H1 (cell line): ENCODE measurements at regions not wholly inside any gene's neighbourhood (a gene's known extent, or its start where the extent isn't known, plus 50 kb on each side); places are given as distances from the start of the nearest gene placed in this dataset.

ENCODE experiments used
- CTCF ChIA-PET: fragments of 300-600 bp; sonication (Branson Sonifier 250); formaldehyde crosslinking; loops from one replicate; lab custom pipeline; 2021; ENCODE audit not compliant: partially characterized antibody; lab: Charles Lee
- POLR2A ChIA-PET: fragments of 300-600 bp; sonication (Branson Sonifier 250); formaldehyde crosslinking; loops from one replicate; lab custom pipeline; 2021; ENCODE audit warnings: inconsistent platforms; ENCODE audit not compliant: partially characterized antibody; lab: Charles Lee
- DNase-seq, 2 experiments: peaks; one replicate each; pipeline versions ENCODE4 v3.0.0 to v3.0.0-alpha.2; 2010 to 2022; ENCODE audit warnings: low spot score in 2 of 2, low read depth in 1 of 2, mixed read lengths in 1 of 2
- FAIRE-seq: peaks from 2 replicates; lab custom pipeline; 2011; peaks lifted over from hg19 to GRCh38; lab: Jason Lieb, UNC
- H2AFZ ChIP-seq: 2 replicates; pipeline ENCODE4 v1.8.1; 2012; ENCODE audit warnings: low read length, inconsistent platforms
- H2AK5ac ChIP-seq: 2 replicates; pipeline ENCODE4 v1.6.1; 2013; ENCODE audit warnings: low read depth, low read length
- H2BK120ac ChIP-seq: replicated peaks from 2 replicates; pipeline ENCODE3; 2013; ENCODE audit warnings: low read depth, low read length, inconsistent platforms
- H2BK12ac ChIP-seq: 2 replicates; pipeline ENCODE4 v1.6.1; 2013; ENCODE audit warnings: low read depth, low read length
- H2BK15ac ChIP-seq: 2 replicates; pipeline ENCODE4 v1.6.1; 2013; ENCODE audit warnings: low read length
- H2BK20ac ChIP-seq: 2 replicates; pipeline ENCODE4 v1.6.1; 2013; ENCODE audit warnings: low read length
- H2BK5ac ChIP-seq: 2 replicates; pipeline ENCODE4 v1.6.1; 2013; ENCODE audit warnings: low read depth, low read length
- H3K14ac ChIP-seq: 2 replicates; pipeline ENCODE4 v1.6.1; 2013; ENCODE audit warnings: inconsistent platforms; ENCODE audit not compliant: insufficient read length
- H3K18ac ChIP-seq: 2 replicates; pipeline ENCODE4 v1.6.1; 2013; ENCODE audit warnings: low read length; ENCODE audit errors: extremely low read depth
- H3K23ac ChIP-seq: 2 replicates; pipeline ENCODE4 v1.6.1; 2013; ENCODE audit warnings: inconsistent platforms; ENCODE audit not compliant: insufficient read length
- H3K23me2 ChIP-seq: 2 replicates; pipeline ENCODE4 v1.6.1; 2013; ENCODE audit warnings: low read depth, low read length
- H3K27ac ChIP-seq: 2 replicates; pipeline ENCODE4 v1.6.1; 2011; ENCODE audit warnings: low read depth, low read length, inconsistent platforms
- H3K27me3 ChIP-seq, 4 experiments: replicated peaks in 1 of 4; 1 replicate in 1 of 4; 2 replicates in 3 of 4; pipeline versions ENCODE4 v1.6.1 to v1.8.1; 2011 to 2013; ENCODE audit warnings: low read length in 3 of 4, mild to moderate bottlenecking in 3 of 4, inconsistent platforms in 2 of 4, mixed read lengths in 2 of 4, moderate library complexity in 1 of 4; ENCODE audit not compliant: control insufficient read depth in 3 of 4, insufficient read depth in 3 of 4; ENCODE audit errors: extremely low read depth in 1 of 4
- H3K36me3 ChIP-seq, 4 experiments: 2 replicates each; pipeline versions ENCODE4 v1.6.1 to v1.8.1; 2011 to 2013; ENCODE audit warnings: mild to moderate bottlenecking in 4 of 4, low read length in 3 of 4, moderate library complexity in 2 of 4, control low read depth in 1 of 4, inconsistent platforms in 1 of 4; ENCODE audit not compliant: insufficient read depth in 4 of 4, control insufficient read depth in 2 of 4
- H3K4ac ChIP-seq: replicated peaks from 2 replicates; pipeline ENCODE3; 2013; ENCODE audit warnings: low read length, low read depth, mixed read lengths, inconsistent platforms; ENCODE audit not compliant: insufficient read length
- H3K4me1 ChIP-seq, 4 experiments: replicated peaks in 1 of 4; 1 replicate in 1 of 4; 2 replicates in 3 of 4; pipeline versions ENCODE4 v1.6.1 to v1.8.1; 2011 to 2013; ENCODE audit warnings: low read length in 3 of 4, inconsistent platforms in 2 of 4, mixed read lengths in 1 of 4; ENCODE audit not compliant: insufficient read depth in 4 of 4, control insufficient read depth in 3 of 4
- H3K4me2 ChIP-seq, 2 experiments: 2 replicates each; pipeline versions ENCODE4 v1.6.1 to v1.8.1; 2011 to 2013; ENCODE audit warnings: low read depth in 2 of 2, low read length in 2 of 2, control low read depth in 1 of 2, inconsistent platforms in 1 of 2, mild to moderate bottlenecking in 1 of 2; ENCODE audit not compliant: insufficient read depth in 1 of 2
- H3K4me3 ChIP-seq, 4 experiments: fragments of 200-600, 300-600 bp in 1 of 4; sonication (generic), shearing (Covaris generic), sonication (Bioruptor Twin) in 1 of 4; 2 replicates each; pipeline versions ENCODE4 v1.5.1 to v1.8.1; 2011 to 2016; ENCODE audit warnings: low read length in 4 of 4, low read depth in 3 of 4, control low read depth in 2 of 4, inconsistent platforms in 2 of 4, mild to moderate bottlenecking in 2 of 4, mixed read lengths in 1 of 4, moderate library complexity in 1 of 4; ENCODE audit not compliant: insufficient read depth in 2 of 4; ENCODE audit errors: extremely low read depth in 1 of 4
- H3K56ac ChIP-seq: replicated peaks from 2 replicates; pipeline ENCODE3; 2013; ENCODE audit warnings: low read depth, mild to moderate bottlenecking, mixed read lengths, low read length, inconsistent platforms; ENCODE audit not compliant: insufficient read length
- H3K79me1 ChIP-seq: 2 replicates; pipeline ENCODE4 v1.6.1; 2013; ENCODE audit warnings: low read depth, low read length, control low read depth
- H3K79me2 ChIP-seq, 2 experiments: 2 replicates each; pipeline versions ENCODE4 v1.6.1 to v1.8.1; 2012 to 2013; ENCODE audit warnings: low read length in 2 of 2, mild to moderate bottlenecking in 2 of 2, inconsistent platforms in 1 of 2; ENCODE audit not compliant: insufficient read depth in 2 of 2, control insufficient read depth in 1 of 2
- H3K9ac ChIP-seq, 4 experiments: replicated peaks in 1 of 4; 1 replicate in 1 of 4; 2 replicates in 3 of 4; pipeline versions ENCODE4 v1.6.1 to v1.8.1; 2011 to 2013; ENCODE audit warnings: low read depth in 3 of 4, low read length in 3 of 4, control low read depth in 2 of 4, mild to moderate bottlenecking in 2 of 4, moderate library complexity in 2 of 4, inconsistent platforms in 1 of 4; ENCODE audit errors: extremely low read depth in 1 of 4
- H3K9me3 ChIP-seq, 2 experiments: 2 replicates each; pipeline versions ENCODE4 v1.6.1 to v1.8.1; 2012 to 2013; ENCODE audit warnings: mild to moderate bottlenecking in 2 of 2, moderate library complexity in 2 of 2, control low read depth in 1 of 2, inconsistent platforms in 1 of 2, low read depth in 1 of 2, low read length in 1 of 2, mixed read lengths in 1 of 2; ENCODE audit not compliant: insufficient read depth in 2 of 2
- H4K20me1 ChIP-seq, 2 experiments: replicated peaks in 1 of 2; 2 replicates each; pipeline versions ENCODE3 to v1.8.1; 2011 to 2013; ENCODE audit warnings: inconsistent platforms in 2 of 2, low read length in 2 of 2, mild to moderate bottlenecking in 1 of 2; ENCODE audit not compliant: insufficient read depth in 2 of 2, control insufficient read depth in 1 of 2
- H4K5ac ChIP-seq: 2 replicates; pipeline ENCODE4 v1.6.1; 2013; ENCODE audit warnings: low read length, low read depth, mixed read lengths, inconsistent platforms; ENCODE audit not compliant: insufficient read length
- H4K8ac ChIP-seq: 2 replicates; pipeline ENCODE4 v1.8.0; 2013; ENCODE audit warnings: mild to moderate bottlenecking, moderate library complexity, low read length, inconsistent platforms; ENCODE audit not compliant: insufficient read depth; ENCODE audit errors: extremely low read depth
- H4K91ac ChIP-seq: replicated peaks from 2 replicates; pipeline ENCODE3; 2013; ENCODE audit warnings: low read length, mixed read lengths, inconsistent platforms; ENCODE audit not compliant: insufficient read length
- CEBPB ChIP-seq: IDR thresholded peaks from 2 replicates; pipeline ENCODE4 v1.6.1; 2012; ENCODE audit warnings: low read depth, low read length
- CHD2 ChIP-seq: IDR thresholded peaks from 2 replicates; pipeline ENCODE4 v1.6.1; 2012; ENCODE audit warnings: low read length, improper control_type of control experiment
- JUN ChIP-seq: IDR thresholded peaks from 2 replicates; pipeline ENCODE4 v1.6.1; 2011; ENCODE audit warnings: low read depth, mild to moderate bottlenecking, improper control_type of control experiment, low read length
- POLR2A ChIP-seq, 2 experiments: IDR thresholded peaks; 1 replicate in 1 of 2; 2 replicates in 1 of 2; pipeline ENCODE4 v1.6.1; 2011; ENCODE audit warnings: low read depth in 2 of 2, low read length in 2 of 2, mild to moderate bottlenecking in 2 of 2; ENCODE audit errors: control extremely low read depth in 1 of 2
- SAP30 ChIP-seq: fragments of 300-600 bp; sonication (generic); IDR thresholded peaks from 2 replicates; pipeline ENCODE4 v1.7.1; 2012; ENCODE audit warnings: low read length, moderate library complexity, mild to moderate bottlenecking, inconsistent platforms; ENCODE audit not compliant: insufficient read depth, insufficient replicate concordance
- WGBS, 2 experiments: shearing (Covaris generic) in 1 of 2; methylation state at CpG; one replicate each; pipeline versions ENCODE4 v1.1.6 to v1.1.7; 2013 to 2015; ENCODE audit warnings: low lambda C conversion rate in 2 of 2, mixed read lengths in 2 of 2, inconsistent platforms in 1 of 2, low coverage in 1 of 2, missing lambda C conversion rate in 1 of 2; ENCODE audit not compliant: insufficient replicate concordance in 2 of 2, insufficient coverage in 1 of 2, insufficient read length in 1 of 2; ENCODE audit errors: extremely low coverage in 1 of 2, missing lambda C conversion rate in 1 of 2; 5-methylcytosine and 5-hydroxymethylcytosine counted together

- Histone ChIP-seq H4K5ac (no peak overlapping the region), H3K27me3 (no peaks in the 10 kb centered on the region), H3K14ac (no peak overlapping the region), H2BK12ac (no peak overlapping the region), H3K36me3 (no peaks in the 10 kb centered on the region; a peak in 1 of 8 replicates), H3K23me2 (no peaks in the 10 kb centered on the region), H3K9me3 (peaks cover 0 to 2% of the 10 kb centered on the region in 2 experiments; a peak in 2 of 4 replicates), H3K56ac (no peak overlapping the region), H3K23ac (no peak overlapping the region), H2BK15ac (no peak overlapping the region), H3K4ac (no peak overlapping the region), H4K8ac (no peak overlapping the region), H4K91ac (no peak overlapping the region), H3K4me3 (no peak overlapping the region), H2BK5ac (no peak overlapping the region), H2BK120ac (no peak overlapping the region), H3K4me2 (no peak overlapping the region), H3K18ac (no peak overlapping the region), H2BK20ac (no peak overlapping the region), H3K9ac (no peak overlapping the region), H2AFZ (no peak overlapping the region), H4K20me1 (no peaks in the 10 kb centered on the region), H3K79me1 (no peaks in the 10 kb centered on the region), H2AK5ac (no peak overlapping the region), H3K79me2 (no peaks in the 10 kb centered on the region), H3K27ac (no peak overlapping the region), H3K4me1 (no peaks in the 10 kb centered on the region)
- TF ChIP-seq CEBPB (no peak), POLR2A (IDR thresholded peaks at IDR 0.05; ENCODE audit: control extremely low read depth in 1 of 2, low read depth in 2 of 2, low read length in 2 of 2) (no peak), JUN (no peak), SAP30 (no peak), CHD2 (no peak)
- ChIA-PET CTCF (no interaction called here), POLR2A (no interaction called here)
- 85% methylated on average over 2 of the region's 2 CpGs; no CpG with 5 or more reads in 1 of the 2 experiments for WGBS, 2 experiments
- FAIRE-seq (no peak), DNase-seq (no peak)
These were observed 353.9 kb downstream of the PCNX1 start for GRCh38 chr14:71261206-71261605.
